ENCODE measurements at regions not wholly inside any gene's neighbourhood (a gene's known extent, or its start where the extent isn't known, plus 50 kb on each side); places are given as distances from the start of the nearest gene placed in this dataset.

DNA sequence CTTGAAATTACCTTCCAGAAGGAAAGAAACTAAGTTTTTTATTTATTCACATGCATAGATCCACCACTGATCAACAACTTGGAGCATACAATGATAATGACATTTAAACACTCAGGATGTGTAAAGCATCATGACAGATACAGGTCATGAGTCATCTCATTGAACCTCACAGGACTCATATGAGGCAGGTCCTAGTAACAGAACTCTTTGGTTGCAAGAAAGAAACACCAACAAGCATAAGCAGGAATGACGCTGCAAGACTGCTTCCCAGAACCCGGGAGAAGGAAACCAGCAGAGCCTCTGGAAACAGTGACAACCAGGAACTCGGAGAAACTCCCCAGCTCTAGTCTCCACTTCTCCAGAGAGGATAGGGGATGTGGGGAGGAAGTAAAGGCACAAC lies 60.8 kb upstream of the IPO5 start:
- TF ChIP-seq ISL1 (CRISPR knock-in tag; IDR thresholded peaks at IDR 0.05), result no peak
- no peak for TF ChIP-seq SNAI2 (CRISPR knock-in tag; IDR thresholded peaks at IDR 0.05)
- TF ChIP-seq PPARA (CRISPR knock-in tag; IDR thresholded peaks at IDR 0.05; ENCODE audit: borderline replicate concordance), result no peak
- peak; percentile 82 for ATAC-seq

DNA sequence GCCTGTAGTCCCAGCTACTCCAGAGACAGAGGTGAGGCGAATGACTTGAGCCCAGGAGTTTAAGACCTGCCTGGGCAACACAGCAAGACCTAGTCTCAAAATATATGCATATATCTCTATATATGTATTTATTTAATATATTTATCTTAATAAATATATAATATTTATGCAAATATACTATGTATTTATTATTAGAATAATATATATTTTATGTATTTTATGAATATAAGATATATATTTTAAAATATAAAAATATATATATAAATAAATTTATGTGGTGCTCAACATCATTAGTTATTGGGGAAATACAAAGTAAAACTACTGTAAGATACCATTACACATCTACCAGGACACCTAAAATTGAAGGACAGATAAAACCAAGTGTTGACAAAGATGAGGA lies 58.1 kb upstream of the IPO5 start:
- no peak for TF ChIP-seq SNAI2 (CRISPR knock-in tag; IDR thresholded peaks at IDR 0.05)
- no peak for TF ChIP-seq ZNF8 (CRISPR knock-in tag; IDR thresholded peaks at IDR 0.05)
- TF ChIP-seq GLIS3 (CRISPR knock-in tag; IDR thresholded peaks at IDR 0.05), result no peak
- TF ChIP-seq ZFP3 (CRISPR knock-in tag; IDR thresholded peaks at IDR 0.05), result no peak
- TF ChIP-seq ZFP30 (CRISPR knock-in tag; IDR thresholded peaks at IDR 0.05), result no peak
- TF ChIP-seq ESRRG (CRISPR knock-in tag; IDR thresholded peaks at IDR 0.05), result no peak
- TF ChIP-seq, protein P1, sequence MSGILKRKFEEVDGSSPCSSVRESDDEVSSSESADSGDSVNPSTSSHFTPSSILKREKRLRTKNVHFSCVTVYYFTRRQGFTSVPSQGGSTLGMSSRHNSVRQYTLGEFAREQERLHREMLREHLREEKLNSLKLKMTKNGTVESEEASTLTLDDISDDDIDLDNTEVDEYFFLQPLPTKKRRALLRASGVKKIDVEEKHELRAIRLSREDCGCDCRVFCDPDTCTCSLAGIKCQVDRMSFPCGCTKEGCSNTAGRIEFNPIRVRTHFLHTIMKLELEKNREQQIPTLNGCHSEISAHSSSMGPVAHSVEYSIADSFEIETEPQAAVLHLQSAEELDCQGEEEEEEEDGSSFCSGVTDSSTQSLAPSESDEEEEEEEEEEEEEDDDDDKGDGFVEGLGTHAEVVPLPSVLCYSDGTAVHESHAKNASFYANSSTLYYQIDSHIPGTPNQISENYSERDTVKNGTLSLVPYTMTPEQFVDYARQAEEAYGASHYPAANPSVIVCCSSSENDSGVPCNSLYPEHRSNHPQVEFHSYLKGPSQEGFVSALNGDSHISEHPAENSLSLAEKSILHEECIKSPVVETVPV (CRISPR knock-in tag; IDR thresholded peaks at IDR 0.05), result no peak
- no peak for TF ChIP-seq CSDC2 (CRISPR knock-in tag; IDR thresholded peaks at IDR 0.05)
- TF ChIP-seq, protein P2, sequence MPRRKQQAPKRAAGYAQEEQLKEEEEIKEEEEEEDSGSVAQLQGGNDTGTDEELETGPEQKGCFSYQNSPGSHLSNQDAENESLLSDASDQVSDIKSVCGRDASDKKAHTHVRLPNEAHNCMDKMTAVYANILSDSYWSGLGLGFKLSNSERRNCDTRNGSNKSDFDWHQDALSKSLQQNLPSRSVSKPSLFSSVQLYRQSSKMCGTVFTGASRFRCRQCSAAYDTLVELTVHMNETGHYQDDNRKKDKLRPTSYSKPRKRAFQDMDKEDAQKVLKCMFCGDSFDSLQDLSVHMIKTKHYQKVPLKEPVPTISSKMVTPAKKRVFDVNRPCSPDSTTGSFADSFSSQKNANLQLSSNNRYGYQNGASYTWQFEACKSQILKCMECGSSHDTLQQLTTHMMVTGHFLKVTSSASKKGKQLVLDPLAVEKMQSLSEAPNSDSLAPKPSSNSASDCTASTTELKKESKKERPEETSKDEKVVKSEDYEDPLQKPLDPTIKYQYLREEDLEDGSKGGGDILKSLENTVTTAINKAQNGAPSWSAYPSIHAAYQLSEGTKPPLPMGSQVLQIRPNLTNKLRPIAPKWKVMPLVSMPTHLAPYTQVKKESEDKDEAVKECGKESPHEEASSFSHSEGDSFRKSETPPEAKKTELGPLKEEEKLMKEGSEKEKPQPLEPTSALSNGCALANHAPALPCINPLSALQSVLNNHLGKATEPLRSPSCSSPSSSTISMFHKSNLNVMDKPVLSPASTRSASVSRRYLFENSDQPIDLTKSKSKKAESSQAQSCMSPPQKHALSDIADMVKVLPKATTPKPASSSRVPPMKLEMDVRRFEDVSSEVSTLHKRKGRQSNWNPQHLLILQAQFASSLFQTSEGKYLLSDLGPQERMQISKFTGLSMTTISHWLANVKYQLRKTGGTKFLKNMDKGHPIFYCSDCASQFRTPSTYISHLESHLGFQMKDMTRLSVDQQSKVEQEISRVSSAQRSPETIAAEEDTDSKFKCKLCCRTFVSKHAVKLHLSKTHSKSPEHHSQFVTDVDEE (CRISPR knock-in tag; IDR thresholded peaks at IDR 0.05), result no peak
- no peak for TF ChIP-seq ISL1 (CRISPR knock-in tag; IDR thresholded peaks at IDR 0.05)
- ATAC-seq, result no peak

DNA sequence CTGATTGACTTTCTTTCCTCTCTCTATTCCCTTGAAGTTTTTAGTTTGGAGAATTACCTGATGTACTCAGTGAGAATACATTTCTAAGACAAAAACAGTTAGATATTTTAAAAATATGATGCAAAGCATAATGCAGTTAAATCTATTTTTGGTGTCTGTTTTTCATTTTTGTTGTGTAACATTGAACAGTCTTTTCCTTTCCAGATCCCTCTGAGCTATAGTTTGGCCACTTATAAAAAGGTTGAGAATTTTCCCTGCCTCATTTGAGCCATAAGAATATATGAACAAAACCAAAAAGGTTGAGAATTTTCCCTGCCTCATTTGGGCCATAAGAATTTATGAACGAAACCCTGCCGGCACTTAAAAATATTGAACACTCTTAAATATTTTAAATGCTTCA lies 57.0 kb upstream of the IPO5 start:
- no peak for TF ChIP-seq ZFP30 (CRISPR knock-in tag; IDR thresholded peaks at IDR 0.05)
- TF ChIP-seq GLIS3 (CRISPR knock-in tag; IDR thresholded peaks at IDR 0.05), result no peak
- no peak for TF ChIP-seq ZC3H10 (CRISPR knock-in tag; IDR thresholded peaks at IDR 0.05)
- TF ChIP-seq, protein P3, sequence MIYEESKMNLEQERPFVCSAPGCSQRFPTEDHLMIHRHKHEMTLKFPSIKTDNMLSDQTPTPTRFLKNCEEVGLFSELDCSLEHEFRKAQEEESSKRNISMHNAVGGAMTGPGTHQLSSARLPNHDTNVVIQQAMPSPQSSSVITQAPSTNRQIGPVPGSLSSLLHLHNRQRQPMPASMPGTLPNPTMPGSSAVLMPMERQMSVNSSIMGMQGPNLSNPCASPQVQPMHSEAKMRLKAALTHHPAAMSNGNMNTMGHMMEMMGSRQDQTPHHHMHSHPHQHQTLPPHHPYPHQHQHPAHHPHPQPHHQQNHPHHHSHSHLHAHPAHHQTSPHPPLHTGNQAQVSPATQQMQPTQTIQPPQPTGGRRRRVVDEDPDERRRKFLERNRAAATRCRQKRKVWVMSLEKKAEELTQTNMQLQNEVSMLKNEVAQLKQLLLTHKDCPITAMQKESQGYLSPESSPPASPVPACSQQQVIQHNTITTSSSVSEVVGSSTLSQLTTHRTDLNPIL (CRISPR knock-in tag; IDR thresholded peaks at IDR 0.05; ENCODE audit: low read depth), result no peak
- no peak for TF ChIP-seq ZFP3 (CRISPR knock-in tag; IDR thresholded peaks at IDR 0.05)
- no peak for TF ChIP-seq BACH2 (CRISPR knock-in tag; IDR thresholded peaks at IDR 0.05; ENCODE audit: borderline replicate concordance)
- ATAC-seq, result no peak; the same call in 2 of the 3 replicates

DNA sequence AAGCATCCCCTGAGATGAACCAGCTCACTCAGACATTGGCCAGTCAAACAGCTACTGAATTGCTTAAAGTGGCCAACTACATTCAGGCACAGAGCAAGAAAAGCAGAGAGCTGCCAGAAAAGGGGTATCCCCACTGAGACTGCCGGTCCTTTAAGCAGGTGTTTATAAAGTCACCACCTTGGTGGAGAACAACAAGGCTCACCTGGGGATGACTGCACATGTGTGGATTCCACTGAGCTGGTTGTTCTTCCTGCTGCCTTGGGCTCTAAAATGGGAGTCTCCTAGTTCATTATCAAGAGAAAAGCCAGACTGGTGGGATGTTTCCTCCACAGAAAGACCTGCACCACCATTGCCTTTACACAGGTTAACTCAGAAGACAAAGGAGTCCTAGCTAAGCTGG lies 51.8 kb upstream of the IPO5 start:
- TF ChIP-seq CSDC2 (CRISPR knock-in tag; IDR thresholded peaks at IDR 0.05) (no peak), OSR1 (CRISPR knock-in tag; IDR thresholded peaks at IDR 0.05) (no peak), TCF4 (CRISPR knock-in tag; IDR thresholded peaks at IDR 0.05; ENCODE audit: borderline replicate concordance) (no peak), ZNF565 (CRISPR knock-in tag; conservative IDR thresholded peaks at IDR 0.05; ENCODE audit: low read depth) (no peak), ZNF70 (CRISPR knock-in tag; IDR thresholded peaks at IDR 0.05) (no peak), ZC3H10 (CRISPR knock-in tag; IDR thresholded peaks at IDR 0.05) (no peak), ZNF8 (CRISPR knock-in tag; IDR thresholded peaks at IDR 0.05) (no peak), GLIS3 (CRISPR knock-in tag; IDR thresholded peaks at IDR 0.05) (no peak), ARNTL (CRISPR knock-in tag; IDR thresholded peaks at IDR 0.05; ENCODE audit: borderline replicate concordance, low read depth) (no peak), TOX (CRISPR knock-in tag; IDR thresholded peaks at IDR 0.05; ENCODE audit: borderline replicate concordance) (no peak), ZFP30 (CRISPR knock-in tag; IDR thresholded peaks at IDR 0.05) (no peak)
- TF ChIP-seq, protein P1 (CRISPR knock-in tag; IDR thresholded peaks at IDR 0.05), result no peak
- TF ChIP-seq, protein P4, sequence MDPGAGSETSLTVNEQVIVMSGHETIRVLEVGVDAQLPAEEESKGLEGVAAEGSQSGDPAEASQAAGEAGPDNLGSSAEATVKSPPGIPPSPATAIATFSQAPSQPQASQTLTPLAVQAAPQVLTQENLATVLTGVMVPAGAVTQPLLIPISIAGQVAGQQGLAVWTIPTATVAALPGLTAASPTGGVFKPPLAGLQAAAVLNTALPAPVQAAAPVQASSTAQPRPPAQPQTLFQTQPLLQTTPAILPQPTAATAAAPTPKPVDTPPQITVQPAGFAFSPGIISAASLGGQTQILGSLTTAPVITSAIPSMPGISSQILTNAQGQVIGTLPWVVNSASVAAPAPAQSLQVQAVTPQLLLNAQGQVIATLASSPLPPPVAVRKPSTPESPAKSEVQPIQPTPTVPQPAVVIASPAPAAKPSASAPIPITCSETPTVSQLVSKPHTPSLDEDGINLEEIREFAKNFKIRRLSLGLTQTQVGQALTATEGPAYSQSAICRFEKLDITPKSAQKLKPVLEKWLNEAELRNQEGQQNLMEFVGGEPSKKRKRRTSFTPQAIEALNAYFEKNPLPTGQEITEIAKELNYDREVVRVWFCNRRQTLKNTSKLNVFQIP (CRISPR knock-in tag; IDR thresholded peaks at IDR 0.05; ENCODE audit: borderline replicate concordance, low read depth), result no peak
- TF ChIP-seq, protein P2 (CRISPR knock-in tag; IDR thresholded peaks at IDR 0.05), result no peak
- no peak for ATAC-seq

Measured in SK-N-SH treated with all-trans-retinoic acid at 6 μM for 48 hours (cell line).